ENCODE measurements at regions not wholly inside any gene's neighbourhood (a gene's known extent, or its start where the extent isn't known, plus 50 kb on each side); places are given as distances from the start of the nearest gene placed in this dataset.
"Not testable (repeated sequence)": the region's sequence is repeated elsewhere in the genome, so short reads cannot be mapped to it uniquely, and the experiment has no call there.

GRCh38 chr13:79846386-79846785 lies 365.4 kb downstream of the NDFIP2 start:
- DNase-seq (ENCODE audit: low read depth in 3 of 3, low spot score in 2 of 3), result no peak

- no peak for DNase-seq (ENCODE audit: low read depth in 3 of 3, low spot score in 2 of 3)
Observed at GRCh38 chr13:79837741-79838450, 356.9 kb downstream of the NDFIP2 start.

- not testable (repeated sequence) for DNase-seq (ENCODE audit: low read depth in 3 of 3, low spot score in 2 of 3)
Observed at GRCh38 chr13:79836121-79836520, 355.2 kb downstream of the NDFIP2 start.

GRCh38 chr13:79834876-79835275 lies 353.9 kb downstream of the NDFIP2 start:
- no peak for DNase-seq (ENCODE audit: low read depth in 3 of 3, low spot score in 2 of 3)

- DNase-seq (ENCODE audit: low read depth in 3 of 3, low spot score in 2 of 3), result no peak
Observed at GRCh38 chr13:79833991-79834390, 353.0 kb downstream of the NDFIP2 start.

- no peak for DNase-seq (ENCODE audit: low read depth in 3 of 3, low spot score in 2 of 3)
Observed at GRCh38 chr13:79831556-79831955, 350.6 kb downstream of the NDFIP2 start.

GRCh38 chr13:79830945-79831344 lies 350.0 kb downstream of the NDFIP2 start:
- no peak for DNase-seq (ENCODE audit: low read depth in 3 of 3, low spot score in 2 of 3)

GRCh38 chr13:79830426-79830825 lies 349.5 kb downstream of the NDFIP2 start:
- no peak for DNase-seq (ENCODE audit: low read depth in 3 of 3, low spot score in 2 of 3)

- no peak for DNase-seq (ENCODE audit: low read depth in 3 of 3, low spot score in 2 of 3)
Observed at GRCh38 chr13:79829880-79830279, 348.9 kb downstream of the NDFIP2 start.

- no peak for DNase-seq (ENCODE audit: low read depth in 3 of 3, low spot score in 2 of 3)
Observed at GRCh38 chr13:79825959-79826358, 345.0 kb downstream of the NDFIP2 start.

GRCh38 chr13:79815041-79815440 lies 334.1 kb downstream of the NDFIP2 start:
- DNase-seq (ENCODE audit: low read depth in 3 of 3, low spot score in 2 of 3), result no peak

- DNase-seq (ENCODE audit: low read depth in 3 of 3, low spot score in 2 of 3), result no peak
Observed at GRCh38 chr13:79812070-79812850, 331.3 kb downstream of the NDFIP2 start.

- no peak for DNase-seq (ENCODE audit: low read depth in 3 of 3, low spot score in 2 of 3)
Observed at GRCh38 chr13:79811170-79811569, 330.2 kb downstream of the NDFIP2 start.

GRCh38 chr13:79810669-79811068 lies 329.7 kb downstream of the NDFIP2 start:
- DNase-seq (ENCODE audit: low read depth in 3 of 3, low spot score in 2 of 3), result no peak

- DNase-seq (ENCODE audit: low read depth in 3 of 3, low spot score in 2 of 3), result no peak
Observed at GRCh38 chr13:79810018-79810417, 329.1 kb downstream of the NDFIP2 start.

- DNase-seq (ENCODE audit: low read depth in 3 of 3, low spot score in 2 of 3), result no peak
Observed at GRCh38 chr13:79808475-79808874, 327.5 kb downstream of the NDFIP2 start.

GRCh38 chr13:79807554-79807953 lies 326.6 kb downstream of the NDFIP2 start:
- no peak for DNase-seq (ENCODE audit: low read depth in 3 of 3, low spot score in 2 of 3)

- no peak for DNase-seq (ENCODE audit: low read depth in 3 of 3, low spot score in 2 of 3)
Observed at GRCh38 chr13:79806821-79807220, 325.9 kb downstream of the NDFIP2 start.

GRCh38 chr13:79805317-79805716 lies 324.4 kb downstream of the NDFIP2 start:
- no peak for DNase-seq (ENCODE audit: low read depth in 3 of 3, low spot score in 2 of 3)

GRCh38 chr13:79803989-79804388 lies 323.0 kb downstream of the NDFIP2 start:
- DNase-seq (ENCODE audit: low read depth in 3 of 3, low spot score in 2 of 3), result no peak

- no peak for DNase-seq (ENCODE audit: low read depth in 3 of 3, low spot score in 2 of 3)
Observed at GRCh38 chr13:79803296-79803695, 322.3 kb downstream of the NDFIP2 start.

GRCh38 chr13:79802389-79803085 lies 321.6 kb downstream of the NDFIP2 start:
- DNase-seq (ENCODE audit: low read depth in 3 of 3, low spot score in 2 of 3), result no peak
